ENCODE measurements at regions not wholly inside any gene's neighbourhood (a gene's known extent, or its start where the extent isn't known, plus 50 kb on each side); places are given as distances from the start of the nearest gene placed in this dataset.
A peak's percentile ranks its signal among the peaks of the same experiment; 100 is the strongest.

DNA sequence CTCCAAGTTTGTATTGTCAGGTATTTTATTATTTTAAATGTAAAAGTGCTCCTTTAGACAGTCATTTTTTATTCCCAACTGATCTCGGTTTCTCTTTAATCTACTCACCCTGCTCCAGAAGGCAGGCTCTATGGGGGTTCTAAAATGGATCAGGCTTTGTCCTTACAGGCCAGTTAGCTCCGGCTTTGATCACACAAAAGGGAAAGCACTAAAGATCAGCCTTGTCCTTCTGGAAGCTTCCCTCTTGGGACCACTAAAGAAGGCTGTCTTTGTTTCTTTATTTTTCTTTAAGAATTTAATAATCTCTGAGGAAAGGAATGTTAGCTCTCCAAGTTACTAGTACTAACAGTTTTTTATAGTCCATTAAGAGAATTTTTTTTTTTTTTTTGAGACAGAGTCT is 560.5 kb upstream of the ZNF717 start:
- DNase-seq (ENCODE audit: low spot score) = no peak

DNA sequence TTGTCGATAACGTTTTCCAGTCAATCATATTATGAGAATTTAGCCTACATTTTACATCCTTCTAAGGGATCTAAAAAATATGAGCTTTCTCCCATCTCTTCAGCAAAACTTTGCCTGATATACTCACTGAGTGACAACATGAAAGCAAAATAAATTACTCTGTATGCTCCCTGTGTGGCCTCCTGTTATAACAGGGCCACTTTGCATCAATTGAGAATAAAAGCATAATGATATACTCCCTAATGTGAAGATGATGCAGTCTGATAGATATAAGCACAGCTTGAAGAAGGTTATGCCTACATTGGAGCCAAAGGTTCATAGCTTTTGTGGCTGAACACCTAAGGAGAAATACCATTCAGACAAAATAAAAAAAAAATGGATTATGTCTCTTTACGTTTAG is 561.3 kb upstream of the ZNF717 start:
- no peak for DNase-seq (ENCODE audit: low spot score)

DNA sequence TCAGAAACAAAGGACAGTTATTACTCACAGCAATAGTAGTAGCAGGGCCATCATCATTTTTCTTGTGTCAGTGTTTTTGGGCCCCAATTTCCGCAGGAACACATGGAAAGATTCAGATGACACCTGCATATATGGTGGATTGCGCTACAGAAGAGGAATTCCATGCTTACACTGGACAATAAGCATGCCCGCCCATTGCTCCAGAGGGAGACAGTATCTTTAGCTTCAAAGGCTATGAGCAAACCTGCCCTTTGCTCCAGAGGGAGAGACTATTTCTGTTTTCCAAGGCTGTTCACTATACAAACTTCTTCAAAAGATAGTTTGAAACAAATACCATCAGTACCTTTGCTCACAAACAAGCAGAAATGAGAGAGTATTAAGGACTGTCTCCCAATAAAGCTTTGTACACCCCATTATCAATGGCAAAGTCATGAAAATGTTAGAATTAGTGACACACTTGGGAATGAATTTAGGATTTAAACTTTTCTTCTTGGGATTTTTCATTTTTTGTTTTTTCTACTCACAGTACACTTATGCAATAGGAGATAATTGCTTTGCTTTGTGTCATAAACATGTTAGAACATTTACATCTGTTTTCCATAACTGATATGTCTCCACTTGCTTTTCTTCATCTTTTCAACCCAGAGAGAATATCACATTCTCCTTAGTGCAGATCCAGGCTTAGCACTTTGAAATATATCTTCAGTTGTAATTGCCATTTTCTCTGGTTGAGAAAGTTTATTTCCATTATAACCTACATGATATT is 564.5 kb upstream of the ZNF717 start:
- DNase-seq (ENCODE audit: low spot score) = no peak

DNA sequence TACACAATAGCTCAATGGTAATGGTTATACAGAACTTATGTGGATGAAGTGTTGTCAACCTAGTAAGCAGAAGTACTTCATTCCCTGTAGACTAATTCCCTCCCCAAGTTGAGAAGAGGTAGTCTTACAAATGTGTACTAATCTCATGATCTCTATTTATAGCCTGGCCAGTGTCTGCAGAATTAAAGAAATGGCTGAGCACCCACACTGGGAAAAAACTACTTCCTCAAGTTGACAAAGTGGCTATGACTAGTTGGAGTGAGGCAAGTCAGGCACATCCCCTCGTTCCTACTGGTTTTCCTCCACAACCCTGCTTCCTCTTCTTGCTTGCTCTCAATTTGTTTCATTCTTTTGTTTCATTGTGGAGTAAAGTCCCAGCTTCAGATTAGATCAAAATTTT is 566.7 kb upstream of the ZNF717 start:
- DNase-seq (ENCODE audit: low spot score) = peak; percentile 73

DNA sequence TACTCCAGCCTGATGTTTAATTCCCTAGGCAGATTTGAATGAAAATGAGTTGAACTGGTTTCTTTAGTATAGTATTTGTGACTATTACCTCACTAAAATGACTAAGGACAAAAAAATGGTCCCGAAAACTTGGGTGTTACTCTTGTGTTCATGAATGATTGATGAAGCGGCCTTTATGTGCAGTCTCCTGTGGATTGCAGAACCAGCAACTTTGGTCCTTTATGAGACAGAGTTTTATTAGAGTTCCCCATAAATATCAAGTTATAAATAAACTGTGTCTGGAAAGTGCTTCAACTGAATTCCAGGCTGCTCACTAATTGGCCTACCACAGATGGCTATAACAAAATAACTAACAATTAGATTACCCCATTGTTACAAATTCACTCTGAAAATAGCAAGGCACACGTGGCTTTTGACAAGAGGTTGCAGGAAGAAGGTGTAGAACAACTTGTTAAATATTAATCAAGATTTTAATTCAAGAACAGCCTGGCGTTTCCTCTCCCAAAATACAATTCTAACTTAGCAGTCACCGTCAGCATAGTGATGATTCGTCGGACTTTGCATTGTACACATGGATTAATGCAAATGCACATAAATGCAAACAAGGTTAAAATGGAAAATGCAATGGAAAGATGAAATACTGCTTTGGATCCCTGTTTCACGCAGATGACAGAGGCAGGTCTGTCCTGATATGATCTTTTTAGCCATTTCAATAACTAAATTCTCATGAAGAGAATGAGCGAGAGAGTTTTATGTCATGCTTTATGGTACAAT is 567.3 kb upstream of the ZNF717 start:
- DNase-seq (ENCODE audit: low spot score) = peak; percentile 82

DNA sequence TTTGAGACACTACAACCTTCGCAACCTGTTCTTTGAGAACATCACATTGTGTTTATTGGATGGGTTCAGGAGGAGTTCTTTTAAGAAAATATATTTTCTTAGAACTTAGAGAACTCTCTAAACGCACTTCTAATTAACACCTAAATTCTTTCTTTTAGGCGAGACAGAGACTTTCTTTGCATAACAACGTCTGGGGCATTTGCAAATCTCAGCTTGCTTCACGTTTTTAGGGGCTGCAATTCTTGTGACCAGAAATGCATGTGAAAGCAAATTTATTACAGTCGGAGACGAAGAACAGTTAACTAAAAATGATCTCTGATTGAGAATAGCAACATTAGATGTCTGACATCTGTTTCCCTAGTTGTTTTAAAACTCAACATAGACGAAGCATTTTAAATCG is 568.3 kb upstream of the ZNF717 start:
- DNase-seq (ENCODE audit: low spot score) = no peak

DNA sequence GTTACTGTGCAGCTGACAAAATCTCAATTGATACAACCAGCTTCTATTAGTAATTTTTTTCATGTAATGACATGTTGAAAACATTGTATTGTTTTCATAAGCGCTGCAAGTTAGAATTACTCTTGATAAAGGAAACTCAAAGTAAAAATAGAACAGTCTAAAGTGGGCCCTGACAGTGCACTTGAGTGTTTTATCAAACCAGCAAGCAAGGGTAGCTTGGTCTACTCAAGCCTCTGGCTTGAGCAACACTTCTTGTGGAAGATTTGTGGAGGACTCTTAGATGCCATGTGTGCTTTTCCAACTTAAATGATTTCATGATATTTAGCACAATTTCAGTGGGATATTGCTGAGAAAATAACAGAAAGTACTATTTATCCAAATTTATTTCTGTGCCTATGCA is 575.7 kb upstream of the ZNF717 start:
- no peak for DNase-seq (ENCODE audit: low spot score)

DNA sequence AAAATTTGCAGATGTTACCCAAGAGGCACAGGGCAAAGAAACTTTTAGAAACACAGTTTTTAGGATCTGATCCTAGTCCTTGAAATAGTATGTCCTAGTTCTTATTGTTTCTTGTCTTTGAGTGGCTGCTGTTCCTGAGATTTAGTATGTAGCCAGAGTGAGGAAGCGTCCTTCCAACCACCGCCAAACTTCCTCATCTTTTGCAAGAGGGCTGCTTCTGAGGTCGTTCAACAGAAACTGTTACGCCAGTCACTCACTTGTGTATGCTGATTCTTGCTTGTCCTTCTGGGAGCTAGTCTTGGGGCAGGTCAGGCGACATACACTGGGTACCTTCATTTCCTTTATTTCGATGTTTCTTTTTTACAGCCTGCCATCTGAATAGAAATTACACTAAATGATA is 577.3 kb upstream of the ZNF717 start:
- no peak for DNase-seq (ENCODE audit: low spot score)

DNA sequence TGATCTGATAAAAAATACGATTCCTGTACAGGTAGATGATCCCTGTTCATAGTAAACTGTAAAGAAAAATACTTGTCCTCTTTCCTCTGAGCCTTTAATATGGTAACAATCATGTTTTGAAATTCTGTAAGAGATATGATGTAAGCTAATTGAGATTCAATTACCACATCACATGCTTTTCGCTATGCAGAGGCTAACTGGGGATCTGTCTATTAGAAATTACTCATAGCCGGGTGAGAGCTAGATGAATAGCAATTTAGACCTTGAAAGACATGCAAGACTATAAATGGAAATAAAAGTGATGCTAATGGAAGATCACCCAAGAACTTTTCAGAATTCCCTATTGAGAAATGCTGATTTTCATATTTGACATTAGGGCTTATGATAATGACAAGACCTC is 579.9 kb upstream of the ZNF717 start:
- DNase-seq (ENCODE audit: low spot score) = no peak

DNA sequence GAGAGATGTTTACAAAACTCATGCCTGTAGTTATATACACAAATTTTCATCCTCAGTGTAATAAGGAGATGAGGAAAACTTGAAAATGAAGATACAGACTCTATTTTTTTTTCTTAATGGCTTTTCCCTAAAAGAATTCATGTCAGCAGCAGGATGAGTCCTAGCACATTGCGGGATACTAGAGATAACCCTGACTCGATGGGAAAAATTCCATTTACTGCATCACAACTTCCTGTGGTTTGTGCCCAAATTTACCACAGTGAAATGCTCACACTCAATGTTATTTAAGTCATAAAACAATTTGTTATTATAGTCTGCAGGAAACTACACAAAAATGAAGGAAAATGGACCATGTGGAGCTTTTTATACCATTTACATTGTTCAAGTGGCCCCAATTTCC is 581.9 kb upstream of the ZNF717 start:
- peak; percentile 25 for DNase-seq (ENCODE audit: low spot score)

DNA sequence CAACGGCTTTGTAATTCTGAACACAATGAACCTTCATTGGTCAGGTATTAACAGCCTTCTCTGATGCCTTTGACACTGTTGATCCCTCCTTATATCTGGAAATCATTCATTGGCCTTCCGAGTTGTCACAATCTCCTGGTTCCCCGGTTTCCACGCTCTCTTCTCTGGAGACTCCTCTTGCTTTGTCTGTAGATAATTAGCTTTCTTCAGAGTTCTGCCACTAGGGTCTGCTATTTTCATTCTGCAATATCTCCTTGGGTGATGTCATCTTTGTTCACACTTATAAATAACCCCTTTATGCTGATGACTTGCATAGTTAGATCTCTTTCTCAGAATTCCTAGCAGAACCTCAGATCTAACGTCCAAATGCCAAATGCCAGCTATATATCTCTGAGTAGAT is 583.8 kb upstream of the ZNF717 start:
- DNase-seq (ENCODE audit: low spot score) = peak; percentile 60

DNA sequence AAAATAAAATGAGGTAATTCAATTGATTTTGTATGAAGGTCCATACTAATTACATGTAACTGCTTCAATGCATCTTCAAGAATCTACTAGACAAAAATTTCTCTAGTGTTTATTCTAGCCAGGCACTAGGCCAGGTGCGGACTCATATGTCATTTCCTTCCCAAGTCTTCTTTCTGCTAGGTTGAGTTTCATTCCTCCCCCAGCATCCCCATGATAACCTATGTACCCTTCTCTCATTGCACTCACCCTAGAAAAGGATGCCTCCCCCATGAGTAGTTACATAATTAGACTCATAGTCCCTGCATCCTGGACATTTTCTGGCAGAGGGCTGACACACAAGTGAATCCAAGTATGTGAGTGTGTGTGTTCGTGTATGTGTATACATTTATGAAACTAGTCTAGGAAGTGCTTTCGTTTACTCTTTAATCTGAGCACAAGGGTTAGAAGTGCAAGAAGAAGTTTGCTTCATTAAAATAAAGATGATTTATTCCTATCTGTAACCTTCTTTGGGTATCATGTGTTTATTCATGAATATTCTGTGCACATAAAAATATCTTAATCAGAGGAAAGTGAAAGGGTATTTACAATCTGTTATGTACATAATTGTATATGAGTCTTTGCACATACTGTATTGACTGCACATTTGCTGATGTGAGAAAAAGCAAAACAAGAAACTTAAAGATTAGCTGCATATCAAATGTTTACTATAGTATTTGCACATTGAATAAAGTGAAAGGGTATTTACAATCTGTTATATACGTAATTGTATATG is 585.6 kb upstream of the ZNF717 start:
- DNase-seq (ENCODE audit: low spot score) = no peak

DNA sequence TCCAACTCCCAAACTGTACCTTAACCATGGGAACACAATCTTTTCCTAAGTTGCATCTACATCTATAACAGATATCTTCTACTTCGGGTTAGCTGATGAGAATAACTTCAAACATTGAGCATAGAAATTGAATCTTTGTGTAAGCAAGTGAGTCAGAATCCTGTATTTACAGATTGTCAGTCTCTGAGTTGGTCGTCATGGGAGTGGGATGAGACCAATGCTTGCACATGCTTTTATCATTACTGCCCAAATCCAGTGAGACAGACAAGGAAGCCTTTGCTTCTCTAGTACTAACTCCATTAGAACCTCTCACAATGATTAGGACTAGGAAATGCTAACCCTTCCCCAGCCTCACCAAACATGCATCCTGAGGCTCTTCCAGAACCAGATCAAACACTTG is 587.1 kb upstream of the ZNF717 start:
- no peak for DNase-seq (ENCODE audit: low spot score)

DNA sequence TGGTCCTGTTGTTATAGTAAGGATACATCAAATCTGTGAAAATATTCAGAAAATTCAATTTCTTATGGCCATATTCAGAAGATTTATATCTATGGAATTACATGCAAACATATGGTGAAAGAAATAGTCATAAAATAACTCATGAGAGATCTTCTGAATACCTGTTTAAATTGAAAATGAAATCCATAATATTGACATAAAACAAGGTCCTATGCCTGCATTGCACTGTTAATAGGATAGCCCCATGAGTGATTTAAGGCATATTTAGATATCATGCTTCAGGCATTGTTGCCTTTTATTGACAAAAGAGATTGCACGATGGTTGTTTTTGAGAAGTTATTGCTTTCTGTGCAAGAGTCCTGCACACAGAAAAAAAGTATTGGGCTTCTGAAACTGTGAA is 591.7 kb upstream of the ZNF717 start:
- no peak for DNase-seq (ENCODE audit: low spot score)

DNA sequence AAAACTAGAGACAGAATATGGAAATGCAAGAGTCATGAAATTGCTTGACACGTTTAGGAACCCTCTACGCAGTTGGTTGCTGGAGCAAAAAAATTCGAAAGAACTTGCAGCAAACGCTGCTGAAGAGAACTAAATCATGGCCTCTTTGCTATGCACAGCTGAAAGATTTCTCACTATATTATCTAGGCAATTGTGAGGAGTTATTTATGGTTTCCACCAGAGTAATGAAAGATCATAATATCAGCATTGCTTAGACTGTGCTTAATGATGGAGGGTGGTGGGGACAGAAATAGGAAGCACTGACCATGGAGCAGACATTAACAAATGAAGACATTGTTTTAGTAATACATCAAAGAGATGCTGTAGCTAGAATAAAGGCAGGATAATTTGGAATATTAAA is 593.4 kb upstream of the ZNF717 start:
- no peak for DNase-seq (ENCODE audit: low spot score)

DNA sequence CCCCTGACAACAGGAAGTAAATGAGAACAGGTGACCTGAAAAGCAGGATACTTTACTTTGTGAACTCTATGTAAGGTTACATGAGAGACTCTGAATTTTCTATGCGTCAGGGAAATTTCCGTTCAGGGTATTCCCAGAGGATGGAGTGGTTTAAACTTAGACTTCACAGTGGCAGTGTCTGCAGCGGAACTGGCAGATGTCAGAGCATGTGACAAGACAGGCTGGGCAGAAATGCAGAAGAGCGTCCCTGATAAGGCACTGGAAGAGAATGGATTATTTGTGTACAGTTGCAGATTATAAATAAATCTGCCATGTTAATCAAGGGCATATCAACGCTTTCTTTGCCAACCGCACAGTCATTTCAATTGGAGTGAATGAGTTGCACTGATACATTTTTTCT is 598.4 kb upstream of the ZNF717 start:
- no peak for DNase-seq (ENCODE audit: low spot score)

DNA sequence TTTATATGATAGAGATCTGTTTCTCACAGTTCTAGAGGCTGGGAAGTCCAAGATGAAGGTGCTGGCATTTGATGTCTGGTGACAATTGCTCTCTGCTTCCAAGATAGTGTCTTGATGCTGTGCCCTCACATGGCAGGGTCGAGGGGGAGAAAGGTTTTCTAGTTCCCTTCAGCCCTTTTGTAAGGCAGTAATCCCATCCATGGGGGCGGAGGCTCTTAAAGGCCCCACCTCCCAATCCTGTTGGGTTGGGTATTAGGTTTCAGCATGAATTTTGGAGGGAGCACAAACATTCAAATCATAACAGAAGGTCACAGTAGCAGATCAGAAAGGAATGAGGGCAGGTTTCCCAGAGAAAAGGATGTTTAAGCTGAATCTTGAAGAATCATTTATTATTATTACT is 601.7 kb upstream of the ZNF717 start:
- no peak for DNase-seq (ENCODE audit: low spot score)

DNA sequence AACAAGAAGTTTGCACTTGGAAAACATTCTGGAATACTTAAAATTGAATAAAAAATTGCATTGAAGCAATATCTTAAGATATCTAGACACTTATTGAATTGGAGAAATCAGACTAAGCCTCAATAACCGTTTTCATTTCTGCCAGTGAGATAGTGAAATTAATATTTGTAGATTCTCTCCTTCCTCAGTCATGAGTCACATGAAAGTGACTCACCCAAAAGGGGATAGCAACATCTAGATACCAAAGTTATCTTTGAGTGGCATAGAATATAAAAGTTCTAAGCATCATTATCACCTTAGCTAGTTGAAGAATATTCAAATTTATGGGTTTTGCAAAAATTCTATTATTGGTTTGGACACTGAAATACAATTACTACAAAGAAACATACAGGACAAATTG is 614.8 kb upstream of the ZNF717 start:
- DNase-seq (ENCODE audit: low spot score) = peak; percentile 13

DNA sequence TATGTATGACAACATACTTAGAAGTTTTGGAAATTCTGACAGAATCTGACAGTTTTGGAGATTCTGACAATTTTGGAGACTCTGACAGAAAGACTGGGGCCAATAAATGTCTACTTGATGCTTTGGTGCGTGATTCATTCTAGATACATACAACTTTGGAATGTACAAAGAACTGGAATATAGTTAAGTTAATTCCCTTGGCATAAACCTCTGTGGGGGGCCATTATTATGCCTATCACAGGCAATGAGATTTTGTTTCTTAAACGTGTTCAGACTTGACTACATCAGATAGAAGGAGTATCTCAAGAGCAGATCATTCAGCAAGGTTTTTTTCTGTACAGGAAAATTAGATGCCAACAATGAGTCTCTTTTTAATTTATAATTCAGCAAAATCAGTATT is 617.6 kb upstream of the ZNF717 start:
- no peak for DNase-seq (ENCODE audit: low spot score)

DNA sequence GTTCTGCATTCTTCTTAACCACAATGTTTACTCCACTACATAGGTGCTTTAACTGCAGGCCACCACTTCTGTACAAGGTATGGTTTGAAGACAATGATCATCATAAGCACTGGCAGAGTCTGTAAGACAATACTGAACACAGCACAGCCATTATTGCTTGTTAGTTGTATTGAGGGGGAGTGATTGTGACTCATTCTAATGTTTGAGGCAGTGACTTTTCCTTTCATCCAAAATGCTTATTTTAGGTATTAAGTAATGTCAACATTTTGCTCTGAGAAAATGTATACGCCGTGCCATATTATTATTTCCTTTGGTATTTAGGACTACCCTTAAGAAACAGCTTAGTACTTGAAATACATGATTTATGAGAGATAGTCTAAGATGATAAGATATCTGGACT is 618.2 kb upstream of the ZNF717 start:
- no peak for DNase-seq (ENCODE audit: low spot score)

DNA sequence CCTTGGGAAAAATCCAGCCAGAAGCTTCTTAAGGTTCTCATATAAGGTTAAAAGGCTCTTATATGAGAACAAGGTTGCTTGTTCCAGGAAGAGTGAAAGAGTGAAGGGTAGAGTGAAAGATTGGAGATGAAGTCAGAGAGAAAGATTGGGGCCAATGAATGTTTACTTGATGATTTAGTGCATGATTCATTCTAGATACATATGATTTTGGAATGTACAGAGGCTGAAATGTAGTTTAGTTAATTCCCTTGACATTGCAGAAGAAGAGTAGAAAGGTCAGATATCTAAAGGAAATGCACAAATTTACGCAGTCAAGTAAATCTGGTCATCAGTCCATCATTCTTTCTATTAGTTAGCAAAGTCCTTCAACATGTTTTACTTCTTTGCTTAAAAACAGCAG is 619.8 kb upstream of the ZNF717 start:
- no peak for DNase-seq (ENCODE audit: low spot score)

DNA sequence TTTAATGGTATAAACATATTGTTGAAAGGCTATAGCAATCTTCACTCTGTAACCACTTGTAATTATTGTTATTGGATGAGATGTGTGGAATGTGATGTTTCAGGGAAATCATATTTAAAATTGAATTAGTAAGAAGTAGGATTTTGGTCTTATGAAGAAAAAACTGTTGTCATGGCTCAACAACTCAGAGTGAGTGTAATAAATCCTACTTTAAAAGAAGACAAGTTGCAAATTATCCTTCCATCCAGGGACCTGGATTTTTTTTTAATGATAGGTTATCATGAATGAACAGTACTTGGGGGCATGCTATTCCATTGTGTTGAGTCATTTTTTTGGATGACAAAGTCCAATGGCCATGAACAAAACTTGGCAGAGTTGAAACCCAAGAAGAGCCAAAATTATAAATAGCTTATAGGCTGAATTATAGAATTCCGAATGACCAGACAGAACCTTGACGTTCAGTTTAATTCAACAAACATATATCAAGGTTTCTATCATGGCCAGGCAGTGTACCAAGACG is 625.5 kb upstream of the ZNF717 start:
- DNase-seq (ENCODE audit: low spot score) = no peak

DNA sequence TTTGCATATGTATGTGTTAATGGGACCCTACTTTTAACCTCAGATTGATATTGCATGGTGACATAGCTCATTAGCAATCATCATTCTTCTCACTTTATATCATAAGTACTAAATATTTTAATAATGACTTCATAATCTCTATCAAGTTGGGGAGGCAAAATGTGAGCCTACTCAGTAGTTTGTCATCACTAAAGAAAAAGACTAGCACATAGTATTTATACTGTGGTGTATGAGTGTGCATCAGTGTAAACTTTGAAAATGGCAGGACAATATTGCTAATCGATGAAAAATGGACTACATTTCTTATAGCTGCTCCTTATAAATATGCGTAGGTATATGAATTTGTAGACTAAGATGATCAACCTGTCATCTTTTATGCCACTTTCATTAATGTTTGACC is 624.5 kb upstream of the ROBO2 start:
- no peak for DNase-seq (ENCODE audit: low spot score)

Data from kidney tubule cell (primary cell).